Dedifferentiated amniotic fluid mesenchymal stem cell (primary cell): ENCODE measurements at regions not wholly inside any gene's neighbourhood (a gene's known extent, or its start where the extent isn't known, plus 50 kb on each side); places are given as distances from the start of the nearest gene placed in this dataset.

Experiments used
- DNase-seq: peaks from one replicate; pipeline ENCODE4 v3.0.0-alpha.2; 2016; ENCODE audit errors: extremely low spot score

- DNase-seq = no peak
Observed at GRCh38 chr2:181188605-181189004, 208.2 kb downstream of the UBE2E3 start.

- no peak for DNase-seq
Observed at GRCh38 chr2:181189951-181190350, 209.5 kb downstream of the UBE2E3 start.

GRCh38 chr2:181190711-181191110 is 210.3 kb downstream of the UBE2E3 start:
- no peak for DNase-seq

GRCh38 chr2:181193550-181193949 is 213.1 kb downstream of the UBE2E3 start:
- no peak for DNase-seq

- no peak for DNase-seq
Observed at GRCh38 chr2:181196401-181196800, 216.0 kb downstream of the UBE2E3 start.

- no peak for DNase-seq
Observed at GRCh38 chr2:181197140-181197760, 216.8 kb downstream of the UBE2E3 start.

- no peak for DNase-seq
Observed at GRCh38 chr2:181198183-181198864, 217.9 kb downstream of the UBE2E3 start.

GRCh38 chr2:181203412-181203811 is 223.0 kb downstream of the UBE2E3 start:
- DNase-seq = peak; percentile 59

GRCh38 chr2:181203916-181204315 is 223.5 kb downstream of the UBE2E3 start:
- DNase-seq = no peak

GRCh38 chr2:181218401-181218821 is 238.0 kb downstream of the UBE2E3 start:
- DNase-seq = no peak

GRCh38 chr2:181223234-181223633 is 234.0 kb upstream of the ITGA4 start:
- no peak for DNase-seq

- no peak for DNase-seq
Observed at GRCh38 chr2:181224866-181225265, 232.3 kb upstream of the ITGA4 start.

GRCh38 chr2:181228661-181229060 is 228.5 kb upstream of the ITGA4 start:
- DNase-seq = no peak

GRCh38 chr2:181231151-181231550 is 226.0 kb upstream of the ITGA4 start:
- DNase-seq = no peak

GRCh38 chr2:181231886-181232621 is 225.1 kb upstream of the ITGA4 start:
- DNase-seq = no peak

- no peak for DNase-seq
Observed at GRCh38 chr2:181234487-181234891, 222.7 kb upstream of the ITGA4 start.

- DNase-seq = no peak
Observed at GRCh38 chr2:181235011-181235410, 222.2 kb upstream of the ITGA4 start.

- no peak for DNase-seq
Observed at GRCh38 chr2:181235683-181236459, 221.3 kb upstream of the ITGA4 start.

- no peak for DNase-seq
Observed at GRCh38 chr2:181239201-181239799, 217.9 kb upstream of the ITGA4 start.

- no peak for DNase-seq
Observed at GRCh38 chr2:181240844-181241243, 216.3 kb upstream of the ITGA4 start.

GRCh38 chr2:181241366-181241765 is 215.8 kb upstream of the ITGA4 start:
- no peak for DNase-seq

GRCh38 chr2:181241797-181242196 is 215.4 kb upstream of the ITGA4 start:
- DNase-seq = no peak
